GDM1 (cell line): ENCODE measurements at regions not wholly inside any gene's neighbourhood (a gene's known extent, or its start where the extent isn't known, plus 50 kb on each side); places are given as distances from the start of the nearest gene placed in this dataset.

Source experiments
- DNase-seq: peaks from one replicate; lab custom pipeline; 2025; lab: John Stamatoyannopoulos, UW

- DNase-seq, result peak; percentile 40
These were observed 151.8 kb upstream of the PTPRM start for GRCh38 chr18:7415081-7415894.

GRCh38 chr18:7417727-7418126 is 149.4 kb upstream of the PTPRM start:
- DNase-seq, result no peak

- no peak for DNase-seq
These were observed 137.3 kb upstream of the PTPRM start for GRCh38 chr18:7429831-7430230.

GRCh38 chr18:7436166-7436565 is 130.9 kb upstream of the PTPRM start:
- DNase-seq, result peak; percentile 83

- DNase-seq, result no peak
These were observed 129.2 kb upstream of the PTPRM start for GRCh38 chr18:7437870-7438269.

GRCh38 chr18:7438646-7439045 is 128.5 kb upstream of the PTPRM start:
- DNase-seq, result no peak

GRCh38 chr18:7447318-7448028 is 119.6 kb upstream of the PTPRM start:
- DNase-seq, result no peak

- DNase-seq, result peak; percentile 39
These were observed 114.8 kb upstream of the PTPRM start for GRCh38 chr18:7452331-7452730.

GRCh38 chr18:7454429-7454828 is 112.7 kb upstream of the PTPRM start:
- DNase-seq, result no peak

- DNase-seq, result no peak
These were observed 110.7 kb upstream of the PTPRM start for GRCh38 chr18:7456376-7456775.

GRCh38 chr18:7457262-7457661 is 109.9 kb upstream of the PTPRM start:
- DNase-seq, result no peak

GRCh38 chr18:7458884-7459283 is 108.2 kb upstream of the PTPRM start:
- DNase-seq, result no peak

- DNase-seq, result no peak
These were observed 107.0 kb upstream of the PTPRM start for GRCh38 chr18:7459851-7460770.

- DNase-seq, result no peak
These were observed 102.7 kb upstream of the PTPRM start for GRCh38 chr18:7464245-7464966.

- no peak for DNase-seq
These were observed 100.9 kb upstream of the PTPRM start for GRCh38 chr18:7466190-7466589.

GRCh38 chr18:7467708-7468466 is 99.2 kb upstream of the PTPRM start:
- DNase-seq, result no peak

GRCh38 chr18:7470101-7470500 is 97.0 kb upstream of the PTPRM start:
- DNase-seq, result no peak

GRCh38 chr18:7470503-7470902 is 96.6 kb upstream of the PTPRM start:
- DNase-seq, result no peak

- no peak for DNase-seq
These were observed 90.7 kb upstream of the PTPRM start for GRCh38 chr18:7476386-7476785.

- no peak for DNase-seq
These were observed 87.4 kb upstream of the PTPRM start for GRCh38 chr18:7479756-7480155.

- DNase-seq, result no peak
These were observed 86.2 kb upstream of the PTPRM start for GRCh38 chr18:7480879-7481278.
